NCI-H82 treated with DMSO at 0.1 percent for 48 hours (cell line): ENCODE measurements at regions not wholly inside any gene's neighbourhood (a gene's known extent, or its start where the extent isn't known, plus 50 kb on each side); places are given as distances from the start of the nearest gene placed in this dataset.

Source experiments
- DNase-seq: peaks from one replicate; lab custom pipeline; 2025; ENCODE audit not compliant: unreplicated experiment; lab: John Stamatoyannopoulos, UW

DNA sequence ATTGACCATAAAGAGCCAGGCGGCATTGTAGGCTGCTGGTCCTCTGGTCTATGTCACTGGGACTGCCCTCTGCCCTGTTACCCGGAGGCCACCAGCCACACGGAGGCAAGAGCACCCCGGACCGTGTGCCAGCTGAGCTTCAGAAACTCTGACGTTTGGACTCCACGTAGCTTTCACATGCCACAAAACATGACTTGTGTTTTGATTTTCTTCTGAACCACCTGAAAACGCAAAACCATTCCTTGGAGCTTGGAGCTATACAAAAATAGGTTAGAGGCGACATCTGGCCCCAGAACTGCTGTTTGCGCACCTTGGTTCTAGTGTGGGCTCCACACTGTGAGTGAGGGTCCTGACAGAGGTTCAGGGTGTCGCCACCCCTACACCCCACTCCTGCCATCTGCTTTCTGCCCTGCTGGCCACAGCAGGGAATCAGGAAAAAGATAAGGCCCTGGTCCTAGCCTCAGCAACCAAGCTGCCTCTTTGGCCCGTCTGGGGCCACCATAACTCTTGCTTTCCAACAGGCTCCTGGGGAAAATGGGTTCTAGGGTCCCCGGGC is 151.3 kb upstream of the IRX2 start:
- DNase-seq, result no peak

DNA sequence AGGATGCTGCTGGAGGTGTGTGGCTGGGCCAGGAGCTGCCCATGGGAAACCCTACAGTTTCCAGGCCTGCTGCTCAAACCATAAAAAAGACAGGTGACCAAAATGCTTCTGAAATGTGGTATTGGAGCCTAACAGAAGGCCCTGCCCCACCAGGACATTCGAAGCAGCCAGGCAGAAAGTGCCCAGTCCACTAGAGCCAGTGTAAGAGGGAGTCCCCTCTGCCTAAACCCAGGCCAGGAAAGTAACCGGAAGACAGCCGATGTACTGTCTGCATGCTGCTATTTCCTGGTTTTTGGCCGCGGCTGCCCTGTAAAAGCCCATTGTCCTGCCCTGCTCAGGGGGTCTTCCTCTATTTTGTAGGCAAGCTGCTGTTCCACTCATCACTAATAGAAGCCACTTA is 150.7 kb upstream of the IRX2 start:
- no peak for DNase-seq

DNA sequence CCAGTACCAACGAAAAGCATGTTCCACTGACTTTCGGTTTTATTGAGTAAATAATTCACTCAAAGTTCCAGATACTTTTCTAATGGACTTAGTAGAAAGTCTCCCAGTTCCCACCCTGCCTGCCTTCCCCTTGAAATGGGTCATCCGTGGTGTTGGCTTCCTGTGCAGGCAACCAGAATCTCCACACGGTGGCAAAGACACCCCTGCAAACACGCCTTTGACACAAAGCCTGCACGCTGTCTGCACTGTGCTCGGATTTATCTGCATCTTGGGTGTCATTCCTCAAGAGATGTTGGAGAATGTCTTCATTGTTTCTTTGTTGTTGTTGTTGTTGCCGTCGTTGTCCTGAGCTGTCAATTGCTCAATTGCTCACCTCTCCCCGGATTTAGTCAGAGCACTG is 150.0 kb upstream of the IRX2 start:
- DNase-seq, result no peak

DNA sequence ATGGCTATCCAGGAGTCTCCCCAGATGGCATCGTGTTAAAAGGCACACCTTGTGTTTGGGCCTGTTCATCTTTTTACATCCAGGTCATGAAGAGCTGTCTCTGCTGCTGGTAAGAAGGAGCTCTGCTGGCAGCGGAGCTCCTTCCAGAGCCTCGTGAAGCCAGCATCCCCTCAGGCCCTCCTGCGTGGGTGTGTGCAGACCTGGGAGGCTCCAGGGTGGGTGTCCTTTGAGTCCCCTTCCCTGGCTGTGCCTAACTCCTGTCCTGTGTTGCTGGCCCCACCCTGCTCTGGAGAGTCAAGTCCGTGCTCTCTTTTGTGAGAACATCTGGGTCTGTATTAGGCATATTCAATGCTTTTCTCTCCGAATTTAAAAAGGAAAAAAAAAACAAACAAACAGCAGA is 149.6 kb upstream of the IRX2 start:
- no peak for DNase-seq

DNA sequence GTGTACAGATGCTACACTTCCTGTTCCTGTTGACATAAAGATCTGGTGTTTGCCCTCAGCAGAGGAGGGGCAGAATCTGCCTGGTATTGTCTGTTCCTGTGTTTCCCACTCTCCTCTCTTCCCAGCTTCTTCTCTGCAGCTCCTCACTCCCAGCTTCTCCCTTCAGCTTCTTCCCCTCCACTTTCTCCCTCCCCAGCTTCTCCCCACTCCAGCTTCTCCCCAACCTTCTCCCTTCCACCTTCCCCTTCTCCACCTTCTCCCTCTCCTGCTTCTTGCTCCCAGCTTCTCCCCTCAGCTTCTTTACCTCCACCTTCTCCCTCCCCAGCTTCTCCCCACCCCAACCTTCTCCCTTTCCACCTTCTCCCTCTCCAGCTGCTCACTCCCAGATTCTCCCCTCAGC is 148.9 kb upstream of the IRX2 start:
- DNase-seq, result no peak

DNA sequence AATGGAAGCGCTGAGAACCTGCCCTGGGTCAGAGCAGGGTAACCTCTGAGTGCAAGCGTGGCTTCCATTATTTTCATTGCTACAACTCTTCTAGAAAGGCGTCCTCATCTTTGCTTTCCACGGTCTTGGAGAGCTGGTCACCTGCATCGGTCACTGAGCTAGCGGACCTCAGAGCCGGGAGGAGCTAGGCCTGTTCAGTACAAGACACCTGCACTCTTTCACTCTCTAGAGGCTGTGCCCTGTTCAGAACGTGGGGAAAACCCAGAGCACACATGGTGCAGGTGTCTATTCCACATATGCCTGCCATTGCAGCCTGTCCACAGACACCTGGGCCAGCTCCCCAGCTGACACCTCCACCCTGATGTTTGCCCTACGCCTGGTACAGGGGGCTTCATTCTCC is 147.8 kb upstream of the IRX2 start:
- no peak for DNase-seq

DNA sequence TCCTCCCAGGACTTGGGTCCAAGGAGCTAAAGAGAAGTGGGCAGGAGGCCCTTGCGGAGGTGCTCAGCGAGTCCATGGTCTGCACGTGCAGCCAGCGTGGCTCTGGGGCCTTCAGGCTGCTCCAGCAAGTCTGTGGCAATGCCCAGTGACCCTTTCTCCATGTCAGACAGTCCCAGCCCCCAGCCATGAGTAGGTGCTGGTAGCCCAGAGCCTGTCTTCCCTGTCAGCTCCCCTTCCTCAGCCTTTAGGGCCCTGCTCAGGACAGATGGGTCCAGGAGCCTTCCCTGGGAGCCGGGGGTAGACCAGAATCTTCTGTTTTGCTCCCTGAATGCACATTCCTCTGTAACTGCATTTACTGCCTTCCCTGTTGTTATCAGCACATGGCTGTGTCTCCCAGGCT is 147.2 kb upstream of the IRX2 start:
- no peak for DNase-seq

DNA sequence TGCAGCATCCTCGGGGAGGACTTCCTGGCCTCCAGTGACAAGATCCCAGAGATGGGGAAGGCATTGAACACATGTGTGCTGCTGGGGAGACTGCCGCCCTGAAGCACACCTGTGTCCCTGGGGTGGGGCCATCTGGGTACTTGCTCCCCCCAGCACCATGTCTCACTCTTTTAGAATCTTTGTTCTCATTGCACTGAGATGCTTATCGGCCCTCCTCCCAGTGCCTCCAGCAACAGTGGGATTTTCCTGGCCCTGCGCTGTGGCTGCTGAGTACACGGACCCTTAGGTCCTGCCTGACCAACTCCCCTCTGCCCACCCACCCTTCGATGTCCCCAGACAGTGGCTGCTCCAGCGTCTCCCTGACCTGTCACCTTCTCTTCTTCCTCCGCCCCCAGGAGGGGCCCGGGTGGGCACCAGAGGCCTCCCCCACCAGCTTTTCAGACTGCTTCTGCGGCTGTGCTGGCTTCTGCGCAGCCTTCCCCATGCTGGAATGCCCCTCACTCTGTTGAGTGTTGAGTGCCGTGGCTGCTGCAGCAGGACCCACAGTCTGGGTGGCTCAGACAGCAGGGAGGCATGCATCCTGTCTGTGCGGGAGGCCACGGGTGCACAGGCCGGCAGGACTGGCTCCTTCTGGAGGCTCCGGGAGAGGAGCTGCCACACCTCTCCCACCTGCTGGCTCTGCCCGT is 145.9 kb upstream of the IRX2 start:
- DNase-seq, result no peak

DNA sequence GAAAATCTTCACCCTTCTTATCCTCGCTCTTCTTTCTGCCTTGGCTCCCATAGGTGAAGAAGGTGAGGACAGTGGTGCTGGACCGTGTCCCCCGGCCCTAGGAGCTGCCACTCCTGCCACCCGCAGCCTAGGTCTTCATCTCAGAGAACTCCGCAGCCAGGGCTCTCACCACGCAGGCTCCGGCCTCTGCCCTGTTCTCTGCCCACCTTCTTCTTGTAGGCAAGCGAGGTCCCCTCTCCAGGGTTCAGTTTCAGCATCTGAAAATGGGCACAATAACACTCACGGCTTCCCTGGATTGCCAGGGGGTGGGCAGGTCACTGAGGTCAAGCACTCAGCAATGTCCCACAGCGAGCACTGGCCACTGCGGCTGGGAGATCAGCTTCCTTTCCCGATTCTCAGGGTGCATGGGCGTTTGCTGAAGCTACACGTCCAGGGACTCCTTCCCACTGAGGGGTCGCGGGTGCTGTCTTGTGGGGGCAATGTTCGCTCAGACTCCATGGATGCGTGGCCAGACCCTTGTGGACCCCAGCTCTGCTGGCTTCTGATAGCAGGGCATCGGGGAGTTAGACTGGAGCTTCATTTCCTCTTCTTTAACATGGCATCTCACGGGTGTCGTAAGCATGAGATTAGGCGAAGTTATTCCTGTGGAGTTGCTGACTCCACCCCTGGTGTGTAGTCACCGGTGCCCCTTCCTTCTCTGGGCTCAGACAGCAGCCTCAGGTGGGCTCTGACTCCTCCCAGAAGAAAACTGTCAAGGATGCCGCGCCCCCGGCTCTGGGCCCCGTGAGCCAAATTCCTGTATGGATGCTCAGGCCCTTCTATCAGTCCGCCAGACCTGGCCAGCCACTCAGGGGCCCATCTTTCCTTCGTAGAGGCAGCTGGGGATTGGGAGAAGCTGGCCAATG is 145.1 kb upstream of the IRX2 start:
- no peak for DNase-seq

DNA sequence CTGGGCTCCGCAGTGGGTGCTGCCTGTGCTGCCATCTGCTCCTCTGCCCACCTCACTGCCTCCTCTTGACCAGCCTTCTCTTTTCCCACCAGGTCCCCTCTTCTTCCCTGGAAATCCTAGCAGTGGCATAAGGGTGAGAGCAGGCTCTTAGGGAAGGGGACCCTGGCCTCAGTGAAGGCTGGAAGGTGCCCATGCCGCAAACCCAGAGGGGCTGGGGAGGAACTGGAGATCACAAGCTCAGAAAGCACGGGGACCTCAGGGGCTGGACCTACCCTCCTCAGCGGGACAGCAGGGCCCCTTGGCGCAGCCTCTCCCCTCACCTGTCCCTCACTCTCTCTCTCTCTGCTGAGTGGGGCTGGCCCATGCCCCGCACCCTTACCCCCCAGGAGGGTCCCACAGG is 144.4 kb upstream of the IRX2 start:
- DNase-seq, result no peak

DNA sequence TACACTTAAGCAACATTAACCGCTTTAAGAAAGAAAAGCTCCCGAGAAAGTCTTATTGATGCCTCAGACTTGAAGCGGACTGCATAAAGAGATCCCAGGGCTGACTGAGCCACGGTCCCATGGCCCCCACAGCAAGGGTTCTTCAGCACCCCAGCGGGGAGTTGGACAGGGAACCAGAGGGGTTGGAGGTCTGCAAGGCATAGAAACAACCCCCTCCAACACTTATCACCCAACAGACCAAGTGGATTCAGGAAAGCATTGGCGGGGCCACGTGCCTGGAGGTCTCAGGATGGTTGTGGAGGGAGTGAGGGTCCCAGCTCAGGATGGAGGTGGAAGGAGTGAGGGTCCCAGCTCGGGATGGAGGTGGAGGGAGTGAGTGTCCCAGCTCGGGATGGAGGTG is 143.7 kb upstream of the IRX2 start:
- DNase-seq, result no peak

DNA sequence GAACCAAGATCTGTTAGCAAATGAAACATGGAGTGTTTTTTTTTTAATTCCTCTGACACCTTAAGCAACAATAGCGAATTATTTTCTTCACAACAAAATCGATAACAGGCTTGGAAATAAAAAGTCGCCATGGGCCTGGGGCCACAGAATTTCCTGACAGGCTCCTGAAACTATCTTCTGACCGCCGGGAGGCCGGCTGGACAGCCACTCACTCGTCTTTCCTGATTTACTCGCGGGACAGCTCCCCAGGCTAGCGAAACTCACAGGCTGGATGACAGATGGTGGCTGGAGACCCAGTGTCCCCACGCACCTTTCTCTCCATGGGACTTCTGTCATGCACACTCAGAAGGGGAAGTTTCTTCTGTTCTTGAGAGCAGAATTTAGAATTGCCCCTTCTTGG is 143.3 kb upstream of the IRX2 start:
- no peak for DNase-seq

DNA sequence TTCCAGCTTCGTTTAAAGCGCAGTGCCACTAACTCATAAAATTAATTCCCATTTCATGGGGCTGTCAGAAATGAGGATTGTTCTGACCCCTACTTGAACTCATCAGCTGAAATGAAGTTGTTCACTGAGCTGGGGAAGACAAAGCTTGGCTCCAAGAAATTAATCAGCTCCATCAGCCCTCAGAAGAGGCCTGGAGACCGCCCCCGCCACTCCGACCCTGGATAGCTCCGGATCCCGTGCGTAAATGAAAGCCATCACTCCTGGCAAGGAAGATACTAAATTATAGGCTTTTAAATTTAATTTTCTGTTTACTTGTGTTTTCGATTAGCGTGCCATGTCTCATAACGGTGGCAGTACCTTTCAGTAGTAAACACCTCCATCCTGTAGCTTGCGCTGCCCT is 142.8 kb upstream of the IRX2 start:
- no peak for DNase-seq

DNA sequence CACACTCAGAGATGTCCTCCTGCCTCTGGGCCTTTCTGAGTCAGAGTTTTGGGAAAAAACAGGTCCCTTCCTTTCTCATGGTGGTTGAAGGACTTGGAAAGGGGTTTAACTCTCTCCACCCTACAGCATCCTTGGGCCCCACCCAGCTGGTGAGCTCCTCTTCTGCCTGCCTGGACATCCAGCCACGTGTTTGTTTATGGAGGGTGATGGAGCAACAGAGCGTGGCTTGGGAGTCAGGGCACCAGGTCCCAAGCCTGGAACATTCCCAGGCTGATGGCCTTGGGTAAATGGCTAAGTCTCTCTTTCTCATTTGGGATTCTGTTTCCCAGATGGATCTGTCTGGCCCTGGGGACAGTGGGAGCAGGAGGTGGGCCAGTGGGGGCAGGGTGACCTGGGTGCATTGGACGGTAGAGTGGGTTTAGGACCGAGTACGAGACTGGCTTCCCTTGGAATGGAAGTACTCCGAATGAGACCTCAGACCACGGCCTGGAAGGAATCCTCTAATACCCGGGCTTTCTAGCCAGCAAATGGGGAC is 141.1 kb upstream of the IRX2 start:
- no peak for DNase-seq

DNA sequence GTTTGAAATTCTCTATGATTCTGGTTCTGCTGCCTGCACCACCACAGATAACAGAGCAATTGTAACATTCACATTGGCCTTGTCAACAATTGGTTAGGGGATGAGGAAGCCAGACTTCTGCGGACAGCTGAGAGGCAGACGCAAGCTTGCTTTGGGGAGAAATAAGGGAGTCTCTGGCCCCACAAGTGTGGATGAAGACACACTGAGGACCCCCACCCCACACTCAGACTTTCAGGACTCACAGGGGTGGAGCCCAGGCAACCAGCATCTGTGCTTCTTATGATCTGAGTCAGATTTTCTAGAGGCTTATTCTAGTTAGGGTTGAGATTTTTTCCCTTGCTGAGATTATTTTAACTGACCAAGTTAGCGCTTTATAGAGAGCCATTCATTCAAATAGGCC is 140.3 kb upstream of the IRX2 start:
- DNase-seq, result no peak

DNA sequence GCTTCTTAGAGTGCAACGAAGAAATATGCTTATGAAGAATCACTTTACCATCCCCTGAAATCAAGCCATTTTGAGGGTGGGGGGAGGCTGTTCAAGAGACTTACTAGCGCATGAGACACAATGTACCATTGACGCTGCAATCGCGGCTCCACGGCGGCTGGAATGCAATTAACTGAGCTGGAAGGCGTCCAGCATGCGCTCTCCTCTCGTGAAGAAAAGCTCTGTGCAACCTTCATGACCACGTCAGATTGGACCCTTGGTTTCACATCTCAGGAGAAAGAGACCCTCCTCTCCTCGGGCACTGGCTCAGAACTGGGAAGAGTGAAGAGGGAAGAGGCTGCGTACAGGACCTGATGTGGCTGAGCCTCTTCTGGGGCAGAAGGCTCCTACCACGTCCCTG is 138.5 kb upstream of the IRX2 start:
- no peak for DNase-seq

DNA sequence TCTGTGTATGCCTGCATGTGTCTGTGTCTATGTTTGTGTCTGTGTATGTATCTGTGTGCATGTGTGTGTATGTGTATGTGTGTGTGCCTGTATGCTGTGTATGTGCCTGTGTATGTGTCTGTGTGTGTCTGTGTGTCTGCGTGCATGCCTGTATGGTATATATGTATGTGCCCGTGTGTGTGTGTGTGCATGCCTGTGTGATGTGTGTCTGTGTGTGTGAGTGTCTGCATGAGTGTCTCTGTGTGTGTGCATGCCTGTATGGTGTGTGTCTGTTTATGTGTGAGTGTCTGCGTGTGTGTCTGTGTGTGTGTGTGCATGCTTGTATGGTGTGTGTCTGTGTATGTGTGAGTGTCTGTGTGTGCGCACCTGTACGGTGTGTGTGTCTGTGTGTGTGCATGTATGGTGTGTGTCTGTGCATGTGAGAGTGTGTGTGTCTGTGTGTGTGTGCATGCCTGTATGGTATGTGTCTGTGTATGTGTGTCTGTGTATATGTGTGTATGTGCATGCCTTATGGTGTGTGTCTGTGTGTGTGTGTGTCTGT is 137.1 kb upstream of the IRX2 start:
- no peak for DNase-seq

DNA sequence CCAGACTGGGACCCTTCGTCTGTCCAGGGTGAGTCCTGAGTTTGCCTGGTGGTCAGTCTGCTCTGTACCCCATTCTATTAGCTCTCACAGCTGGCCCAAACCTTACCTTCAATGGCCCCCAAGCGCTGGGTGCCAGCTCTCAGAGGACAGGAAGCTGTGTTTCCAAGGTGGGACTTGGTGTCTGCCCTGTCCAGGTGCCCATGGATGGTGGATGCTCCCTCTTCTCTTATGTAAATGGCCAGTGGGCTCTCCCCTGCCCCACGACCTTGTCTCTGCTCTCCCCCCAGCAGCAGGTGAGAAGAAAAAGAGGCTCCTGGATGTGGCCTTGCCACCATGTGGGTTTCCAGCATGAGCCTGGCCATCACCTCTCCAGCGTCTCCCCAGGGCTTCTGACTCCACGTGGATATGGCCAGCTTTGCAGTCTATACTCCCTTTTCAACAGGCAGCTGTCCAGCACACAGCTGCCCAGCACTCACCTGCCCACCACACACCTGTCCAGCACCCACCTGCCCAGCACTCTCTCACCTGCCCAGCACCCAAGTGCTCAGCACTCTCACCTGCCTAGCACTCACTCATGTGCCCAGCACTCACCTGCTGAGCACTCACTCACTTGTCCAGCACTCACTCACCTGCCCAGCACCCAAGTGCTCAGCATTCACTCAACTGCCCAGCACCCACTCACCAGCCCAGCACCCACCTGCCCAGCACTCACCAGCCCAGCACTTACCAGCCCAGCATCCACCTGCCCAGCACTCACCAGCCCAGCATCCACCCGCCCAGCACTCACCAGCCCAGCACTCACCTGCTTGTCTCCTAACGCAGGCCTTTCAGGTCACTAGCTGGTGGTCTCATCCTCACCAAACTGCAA is 136.2 kb upstream of the IRX2 start:
- no peak for DNase-seq

DNA sequence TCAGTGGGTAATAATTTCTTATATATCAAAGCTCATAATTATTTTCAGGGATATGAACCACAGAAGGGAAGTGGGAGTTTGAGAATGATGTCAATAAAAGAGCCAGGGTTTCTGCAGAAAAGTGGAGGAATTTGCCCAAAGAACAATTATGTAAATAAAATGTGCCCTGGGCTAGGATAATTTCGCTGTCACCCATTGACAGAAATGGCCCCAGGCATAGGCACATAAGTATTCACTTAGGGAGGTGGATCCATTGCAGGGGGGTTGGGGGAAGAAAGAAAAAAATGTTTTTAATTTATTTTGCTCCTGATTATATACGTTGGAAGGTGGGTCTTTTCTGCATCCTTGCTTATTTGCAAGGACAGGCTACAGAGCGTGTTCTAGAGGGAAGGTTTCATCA is 135.1 kb upstream of the IRX2 start:
- DNase-seq, result no peak

DNA sequence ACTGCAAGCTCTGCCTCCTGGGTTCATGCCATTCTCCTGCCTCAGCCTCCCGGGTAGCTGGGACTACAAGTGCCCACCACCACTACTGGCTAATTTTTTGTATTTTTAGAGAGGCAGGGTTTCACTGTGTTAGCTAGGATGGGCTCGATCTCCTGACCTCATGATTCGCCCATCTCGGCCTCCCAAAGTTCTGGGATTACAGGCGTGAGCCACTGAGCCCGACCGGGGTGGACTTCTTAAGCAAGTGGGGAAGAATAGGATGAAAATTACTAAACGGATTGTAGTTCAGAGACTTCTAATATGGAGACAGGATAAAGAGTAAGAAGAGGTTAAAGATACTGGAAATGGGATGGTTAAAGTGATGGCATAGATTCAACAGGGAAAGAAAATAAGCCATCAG is 132.3 kb upstream of the IRX2 start:
- DNase-seq, result no peak

DNA sequence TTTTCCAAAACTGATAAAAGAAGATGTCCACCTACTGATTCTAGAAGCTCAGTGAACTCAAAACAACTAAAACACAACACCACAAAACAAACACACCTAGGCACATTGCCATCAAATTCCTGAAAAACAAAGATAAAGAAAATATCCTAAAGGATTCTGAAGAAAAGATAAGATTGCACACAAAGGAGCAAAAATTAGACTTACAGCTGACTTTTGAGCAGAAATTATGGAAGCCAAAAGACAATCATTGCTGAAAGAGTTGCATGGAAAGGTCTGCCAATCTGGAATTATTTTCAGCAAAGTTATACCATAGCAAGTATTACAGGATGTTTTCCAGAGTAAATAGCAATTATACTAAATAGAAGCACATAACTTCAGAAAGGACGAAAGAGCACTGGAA is 128.2 kb upstream of the IRX2 start:
- DNase-seq, result no peak
